ENCODE measurements at regions not wholly inside any gene's neighbourhood (a gene's known extent, or its start where the extent isn't known, plus 50 kb on each side); places are given as distances from the start of the nearest gene placed in this dataset.

GRCh38 chr3:107028626-107029025, 348.6 kb upstream of the CCDC54 start:
- H3K4me1 Mint-ChIP-seq: no peaks in the 10 kb centered on the region
- no peak for DNase-seq
- H3K27me3 Mint-ChIP-seq: no peaks in the 10 kb centered on the region
- no peaks in the 10 kb centered on the region for H3K9me3 Mint-ChIP-seq
- ChIA-PET POLR2A (no interaction called here), CTCF (no interaction called here)
- H3K4me3 Mint-ChIP-seq: no peak overlapping the region
- no peak for TF ChIP-seq CTCF (IDR thresholded peaks at IDR 0.05)
- intact Hi-C loops (cut with micrococcal nuclease): no loop called here
- H3K36me3 Mint-ChIP-seq (ENCODE audit: low read depth): no peaks in the 10 kb centered on the region
- no peak overlapping the region for H3K27ac Mint-ChIP-seq
- ATAC-seq (ENCODE audit: low read depth): no peak

GRCh38 chr3:107032111-107032510, 345.1 kb upstream of the CCDC54 start:
- no peak for DNase-seq
- no peaks in the 10 kb centered on the region for H3K36me3 Mint-ChIP-seq (ENCODE audit: low read depth)
- intact Hi-C loops (cut with micrococcal nuclease): no loop called here
- TF ChIP-seq CTCF (IDR thresholded peaks at IDR 0.05): no peak
- H3K27ac Mint-ChIP-seq: no peak overlapping the region
- ChIA-PET POLR2A (no interaction called here), CTCF (no interaction called here)
- H3K9me3 Mint-ChIP-seq: peaks cover 5% of the 10 kb centered on the region
- no peak for ATAC-seq (ENCODE audit: low read depth)
- H3K27me3 Mint-ChIP-seq: no peaks in the 10 kb centered on the region
- no peak overlapping the region for H3K4me3 Mint-ChIP-seq
- no peaks in the 10 kb centered on the region for H3K4me1 Mint-ChIP-seq

- ChIA-PET CTCF (no interaction called here), POLR2A (no interaction called here)
- TF ChIP-seq CTCF (IDR thresholded peaks at IDR 0.05): no peak
- DNase-seq (no peak), ATAC-seq (ENCODE audit: low read depth) (no peak)
- H3K4me1 Mint-ChIP-seq: no peaks in the 10 kb centered on the region
- intact Hi-C loops (cut with micrococcal nuclease): no loop called here
- peaks cover 13% of the 10 kb centered on the region for H3K9me3 Mint-ChIP-seq
- no peak overlapping the region for H3K27ac Mint-ChIP-seq
- no peak overlapping the region for H3K4me3 Mint-ChIP-seq
- no peaks in the 10 kb centered on the region for H3K27me3 Mint-ChIP-seq
- no peaks in the 10 kb centered on the region for H3K36me3 Mint-ChIP-seq (ENCODE audit: low read depth)
Observed at GRCh38 chr3:107034142-107034541, 343.1 kb upstream of the CCDC54 start.

GRCh38 chr3:107035176-107035575, 342.1 kb upstream of the CCDC54 start:
- no peak for TF ChIP-seq CTCF (IDR thresholded peaks at IDR 0.05)
- H3K9me3 Mint-ChIP-seq: peaks cover 13% of the 10 kb centered on the region
- H3K27me3 Mint-ChIP-seq: no peaks in the 10 kb centered on the region
- CTCF ChIA-PET: no interaction called here
- no peak overlapping the region for H3K27ac Mint-ChIP-seq
- H3K4me3 Mint-ChIP-seq: no peak overlapping the region
- intact Hi-C loops (cut with micrococcal nuclease): no loop called here
- no peak for ATAC-seq (ENCODE audit: low read depth)
- no peak for DNase-seq
- no peaks in the 10 kb centered on the region for H3K36me3 Mint-ChIP-seq (ENCODE audit: low read depth)
- no peaks in the 10 kb centered on the region for H3K4me1 Mint-ChIP-seq
- POLR2A ChIA-PET: no interaction called here

- POLR2A ChIA-PET: no interaction called here
- DNase-seq (no peak), ATAC-seq (ENCODE audit: low read depth) (no peak)
- H3K36me3 Mint-ChIP-seq (ENCODE audit: low read depth): no peaks in the 10 kb centered on the region
- intact Hi-C loops (cut with micrococcal nuclease): no loop called here
- CTCF ChIA-PET: no interaction called here
- H3K9me3 Mint-ChIP-seq: peaks cover 3% of the 10 kb centered on the region
- H3K4me3 Mint-ChIP-seq: no peak overlapping the region
- TF ChIP-seq CTCF (IDR thresholded peaks at IDR 0.05): no peak
- no peaks in the 10 kb centered on the region for H3K27me3 Mint-ChIP-seq
- no peak overlapping the region for H3K27ac Mint-ChIP-seq
- H3K4me1 Mint-ChIP-seq: no peaks in the 10 kb centered on the region
Observed at GRCh38 chr3:107044677-107045076, 332.6 kb upstream of the CCDC54 start.

Measured in activated B cell treated with CpG ODN at 0.5 μM for 24 hours (primary cell).